PFSK-1 (cell line): ENCODE measurements at regions not wholly inside any gene's neighbourhood (a gene's known extent, or its start where the extent isn't known, plus 50 kb on each side); places are given as distances from the start of the nearest gene placed in this dataset.

Source experiments
- POLR2AphosphoS5 ChIP-seq: IDR thresholded peaks from 2 replicates; pipeline ENCODE4 v1.6.1; 2012; ENCODE audit warnings: low read depth, mild to moderate bottlenecking, control low read depth, low read length, moderate library complexity
- SIN3A ChIP-seq: IDR thresholded peaks from 2 replicates; pipeline ENCODE4 v1.6.1; 2012; ENCODE audit warnings: mild to moderate bottlenecking, low read length, moderate library complexity, borderline replicate concordance; ENCODE audit not compliant: insufficient read depth
- TF ChIP-seq, protein P1 (sequence below), 2 experiments: IDR thresholded peaks; 2 replicates each; pipeline versions ENCODE4 v1.6.1 to v1.8.0; 2011 to 2012; ENCODE audit warnings: low read depth in 2 of 2, low read length in 2 of 2, control low read depth in 1 of 2, inconsistent platforms in 1 of 2, mild to moderate bottlenecking in 1 of 2, moderate library complexity in 1 of 2; ENCODE audit not compliant: insufficient read depth in 1 of 2

DNA sequence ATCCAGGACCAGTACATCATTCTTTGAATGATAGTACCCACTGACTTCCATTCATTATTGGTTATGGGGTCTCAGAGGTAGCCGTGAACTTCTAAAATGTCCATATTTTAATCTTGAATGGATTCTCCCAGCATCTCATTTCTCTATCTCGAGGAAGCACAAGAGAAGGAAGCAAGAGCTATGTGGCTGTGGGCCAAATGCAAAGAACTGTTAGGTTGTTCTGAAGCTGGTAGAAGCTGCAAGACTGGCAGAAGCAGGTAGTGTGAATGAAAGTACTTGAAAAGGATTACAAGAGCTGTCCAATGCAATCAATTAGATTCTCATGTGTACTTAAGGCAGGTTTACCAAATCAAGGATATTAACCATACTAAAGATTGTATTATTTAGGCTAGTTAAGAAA, 1131.8 kb downstream of the GRIK2 start:
- TF ChIP-seq POLR2AphosphoS5 (no peak), SIN3A (no peak)
- TF ChIP-seq, protein P1, sequence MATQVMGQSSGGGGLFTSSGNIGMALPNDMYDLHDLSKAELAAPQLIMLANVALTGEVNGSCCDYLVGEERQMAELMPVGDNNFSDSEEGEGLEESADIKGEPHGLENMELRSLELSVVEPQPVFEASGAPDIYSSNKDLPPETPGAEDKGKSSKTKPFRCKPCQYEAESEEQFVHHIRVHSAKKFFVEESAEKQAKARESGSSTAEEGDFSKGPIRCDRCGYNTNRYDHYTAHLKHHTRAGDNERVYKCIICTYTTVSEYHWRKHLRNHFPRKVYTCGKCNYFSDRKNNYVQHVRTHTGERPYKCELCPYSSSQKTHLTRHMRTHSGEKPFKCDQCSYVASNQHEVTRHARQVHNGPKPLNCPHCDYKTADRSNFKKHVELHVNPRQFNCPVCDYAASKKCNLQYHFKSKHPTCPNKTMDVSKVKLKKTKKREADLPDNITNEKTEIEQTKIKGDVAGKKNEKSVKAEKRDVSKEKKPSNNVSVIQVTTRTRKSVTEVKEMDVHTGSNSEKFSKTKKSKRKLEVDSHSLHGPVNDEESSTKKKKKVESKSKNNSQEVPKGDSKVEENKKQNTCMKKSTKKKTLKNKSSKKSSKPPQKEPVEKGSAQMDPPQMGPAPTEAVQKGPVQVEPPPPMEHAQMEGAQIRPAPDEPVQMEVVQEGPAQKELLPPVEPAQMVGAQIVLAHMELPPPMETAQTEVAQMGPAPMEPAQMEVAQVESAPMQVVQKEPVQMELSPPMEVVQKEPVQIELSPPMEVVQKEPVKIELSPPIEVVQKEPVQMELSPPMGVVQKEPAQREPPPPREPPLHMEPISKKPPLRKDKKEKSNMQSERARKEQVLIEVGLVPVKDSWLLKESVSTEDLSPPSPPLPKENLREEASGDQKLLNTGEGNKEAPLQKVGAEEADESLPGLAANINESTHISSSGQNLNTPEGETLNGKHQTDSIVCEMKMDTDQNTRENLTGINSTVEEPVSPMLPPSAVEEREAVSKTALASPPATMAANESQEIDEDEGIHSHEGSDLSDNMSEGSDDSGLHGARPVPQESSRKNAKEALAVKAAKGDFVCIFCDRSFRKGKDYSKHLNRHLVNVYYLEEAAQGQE (IDR thresholded peaks at IDR 0.05; ENCODE audit: insufficient read depth in 1 of 2, low read depth in 2 of 2, low read length in 2 of 2): no peak
